EL (cell line): ENCODE measurements at regions not wholly inside any gene's neighbourhood (a gene's known extent, or its start where the extent isn't known, plus 50 kb on each side); places are given as distances from the start of the nearest gene placed in this dataset.
"Not testable (repeated sequence)": the region's sequence is repeated elsewhere in the genome, so short reads cannot be mapped to it uniquely, and the experiment has no call there.

Source experiments
- DNase-seq: peaks from one replicate; pipeline ENCODE4 v3.0.0-alpha.2; 2016

DNA sequence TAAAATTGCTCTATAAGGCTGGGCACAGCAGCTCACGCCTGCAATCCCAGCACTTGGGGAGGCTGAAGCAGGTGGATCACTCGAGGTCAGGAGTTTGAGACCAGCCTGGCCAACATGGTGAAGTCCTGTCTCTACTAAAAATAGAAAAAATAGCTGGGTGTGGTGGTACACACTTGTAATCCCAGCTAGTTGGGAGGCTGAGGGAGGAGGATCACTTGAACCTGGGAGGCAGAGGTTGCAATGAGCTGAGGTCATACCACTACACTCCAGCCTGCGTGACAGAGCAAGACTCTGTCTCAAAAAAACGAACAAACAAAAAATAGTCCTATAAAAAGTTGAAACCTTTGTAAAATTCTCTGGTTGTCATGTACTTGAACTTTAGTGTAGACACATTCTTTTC, 93.0 kb upstream of the KIF26B start:
- DNase-seq, result not testable (repeated sequence)

DNA sequence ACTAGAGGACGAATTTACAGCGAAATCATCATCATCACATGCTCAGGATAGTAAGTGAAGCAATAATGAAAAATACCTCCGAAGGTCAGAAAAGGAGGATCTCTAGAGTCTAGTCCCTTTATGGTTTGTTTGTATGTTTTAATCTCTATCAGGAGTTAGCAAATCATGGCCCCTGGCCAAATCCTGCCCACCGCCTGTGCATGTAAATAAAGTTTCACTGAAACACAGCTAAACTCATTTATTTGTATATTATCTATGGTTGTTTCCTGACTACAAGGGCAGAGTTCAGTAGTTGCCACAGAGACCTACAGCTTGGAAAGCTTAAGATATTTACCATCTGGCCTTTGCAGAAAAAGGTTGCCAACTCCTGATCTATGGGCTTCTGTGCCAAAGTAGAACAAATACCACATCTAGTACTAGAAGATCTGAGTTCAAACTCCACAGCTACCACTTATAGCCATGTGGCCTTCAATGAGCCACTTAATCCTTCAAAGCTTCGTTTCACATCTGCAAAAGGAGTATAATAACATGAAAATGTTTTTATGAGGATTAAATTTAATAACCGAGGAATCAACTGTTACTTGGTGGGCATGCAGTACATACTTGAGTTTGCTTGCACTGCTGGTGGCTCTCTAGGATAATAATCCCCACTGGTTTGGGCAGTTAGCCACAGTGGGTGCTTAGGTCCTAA, 94.0 kb upstream of the KIF26B start:
- DNase-seq, result no peak

DNA sequence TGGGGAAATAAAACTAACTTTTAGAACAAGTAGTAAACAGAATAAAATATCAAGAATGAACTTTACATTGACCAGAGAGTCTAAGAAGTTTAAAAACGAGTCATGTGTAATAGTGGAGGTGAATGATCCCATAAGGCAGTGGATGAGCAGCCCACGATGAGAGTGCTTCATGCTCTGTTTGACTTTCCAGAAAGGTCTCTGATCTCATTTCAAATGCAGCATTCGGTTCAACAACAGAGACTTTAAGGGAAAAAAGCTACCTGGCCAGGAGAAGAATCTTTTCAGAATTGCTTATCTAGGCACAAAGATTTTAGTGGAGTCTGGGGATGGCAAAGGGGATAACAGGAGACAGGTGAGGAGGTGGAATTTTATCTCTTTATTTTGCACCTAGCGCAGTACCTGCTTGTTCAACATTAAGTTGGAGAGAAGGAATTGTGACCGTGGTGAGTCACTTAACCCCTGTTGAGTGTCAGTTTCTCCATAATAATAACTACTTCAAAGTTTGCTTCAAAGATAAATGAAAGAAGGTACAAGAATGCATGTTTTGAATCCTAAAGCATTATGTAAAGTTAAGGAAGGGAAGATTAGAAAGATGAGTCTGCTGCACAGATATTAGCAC, 94.9 kb upstream of the KIF26B start:
- DNase-seq, result no peak

DNA sequence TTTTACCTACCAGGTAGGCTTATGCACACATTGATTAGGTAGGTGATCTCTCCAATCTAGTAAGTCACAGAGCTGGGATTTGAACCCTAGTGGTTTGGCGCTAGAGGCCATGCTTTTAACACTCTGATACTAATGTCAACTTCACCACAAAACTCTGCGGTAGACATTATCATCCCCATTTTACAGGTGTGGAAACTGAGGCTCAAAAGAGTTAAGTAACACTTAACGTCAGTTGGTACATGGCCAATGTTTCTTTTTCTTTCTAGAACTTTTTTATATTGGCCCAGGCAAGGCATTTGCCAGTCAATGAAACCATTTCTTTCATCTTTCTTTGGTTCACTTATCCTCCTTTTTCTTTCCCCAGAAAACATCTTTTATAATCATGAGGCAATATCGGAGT, 95.9 kb upstream of the KIF26B start:
- DNase-seq, result no peak

DNA sequence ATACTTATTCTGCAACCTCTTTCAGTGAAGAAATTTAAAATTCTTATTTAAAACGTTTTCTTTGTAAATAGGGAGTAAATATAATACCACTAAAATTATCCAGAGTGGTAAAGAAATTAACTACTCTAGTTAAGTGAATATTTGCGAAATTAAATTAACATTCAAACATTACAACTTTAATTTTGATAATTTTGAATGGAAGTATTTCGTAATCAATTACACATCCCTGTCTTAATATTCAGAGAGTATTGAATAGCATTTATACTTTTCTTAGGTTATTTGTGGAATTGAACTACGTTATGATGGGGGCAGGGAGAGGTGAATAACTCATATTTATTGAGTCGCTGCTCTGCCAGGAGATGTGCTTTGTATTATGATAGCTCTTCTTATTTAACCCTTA, 96.3 kb upstream of the KIF26B start:
- DNase-seq, result no peak

DNA sequence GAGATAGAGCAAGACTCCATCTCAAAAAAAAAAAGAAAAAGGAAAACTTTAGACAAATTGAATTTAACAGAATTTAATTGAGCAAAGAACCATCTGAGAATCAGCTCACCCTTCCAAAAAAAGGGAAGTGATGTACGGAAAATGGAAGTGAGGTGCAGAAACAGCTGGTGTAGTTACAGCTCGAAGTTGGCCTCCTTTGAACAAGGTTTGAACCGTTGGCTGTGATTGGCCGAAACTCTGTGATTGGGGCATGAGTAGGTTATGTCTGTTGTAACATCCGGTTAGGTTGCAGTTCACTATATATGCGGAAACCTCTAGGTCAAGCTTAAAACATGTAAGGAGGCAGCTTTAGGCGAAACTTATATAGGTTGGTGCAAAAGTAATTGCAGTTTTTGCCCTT, 97.9 kb upstream of the KIF26B start:
- no peak for DNase-seq

DNA sequence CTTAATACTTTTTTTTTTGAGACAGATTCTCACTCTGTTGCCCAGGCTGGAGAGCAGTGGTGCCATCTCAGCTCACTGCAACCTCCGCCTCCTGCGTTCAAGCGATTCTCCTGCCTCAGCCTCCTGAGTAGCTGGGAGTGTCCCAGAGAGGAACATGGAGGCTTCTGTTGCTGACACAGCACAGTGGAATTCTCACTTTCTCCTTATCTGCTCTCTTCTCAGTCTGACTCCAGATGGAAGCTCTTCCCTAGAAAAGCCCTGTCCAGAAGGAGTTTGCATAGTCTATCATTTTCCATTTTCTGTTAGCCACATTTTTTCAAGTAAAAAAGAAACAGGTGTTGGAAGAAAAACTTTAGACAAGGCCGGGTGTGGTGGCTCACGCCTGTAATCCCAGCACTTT, 98.5 kb upstream of the KIF26B start:
- not testable (repeated sequence) for DNase-seq

DNA sequence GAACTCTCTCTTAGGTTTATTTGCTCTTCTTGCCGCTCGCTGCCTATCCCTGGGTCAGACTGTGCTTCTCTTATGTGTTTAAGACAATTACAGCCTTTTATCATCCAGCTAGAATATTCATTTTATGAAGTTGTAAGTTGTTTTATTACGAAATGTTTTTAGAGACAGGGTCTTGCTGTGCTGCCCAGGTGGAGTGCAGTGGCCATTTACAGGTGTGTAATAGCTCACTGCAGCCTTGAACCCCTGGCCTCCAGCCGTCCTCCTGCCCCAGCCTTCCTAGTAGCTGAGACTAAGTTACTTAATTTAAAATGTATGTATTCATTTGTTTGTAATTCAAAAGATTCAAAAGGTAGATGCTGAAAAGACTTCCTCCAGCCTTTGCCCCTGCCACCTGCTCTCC, 99.0 kb upstream of the KIF26B start:
- DNase-seq, result no peak

DNA sequence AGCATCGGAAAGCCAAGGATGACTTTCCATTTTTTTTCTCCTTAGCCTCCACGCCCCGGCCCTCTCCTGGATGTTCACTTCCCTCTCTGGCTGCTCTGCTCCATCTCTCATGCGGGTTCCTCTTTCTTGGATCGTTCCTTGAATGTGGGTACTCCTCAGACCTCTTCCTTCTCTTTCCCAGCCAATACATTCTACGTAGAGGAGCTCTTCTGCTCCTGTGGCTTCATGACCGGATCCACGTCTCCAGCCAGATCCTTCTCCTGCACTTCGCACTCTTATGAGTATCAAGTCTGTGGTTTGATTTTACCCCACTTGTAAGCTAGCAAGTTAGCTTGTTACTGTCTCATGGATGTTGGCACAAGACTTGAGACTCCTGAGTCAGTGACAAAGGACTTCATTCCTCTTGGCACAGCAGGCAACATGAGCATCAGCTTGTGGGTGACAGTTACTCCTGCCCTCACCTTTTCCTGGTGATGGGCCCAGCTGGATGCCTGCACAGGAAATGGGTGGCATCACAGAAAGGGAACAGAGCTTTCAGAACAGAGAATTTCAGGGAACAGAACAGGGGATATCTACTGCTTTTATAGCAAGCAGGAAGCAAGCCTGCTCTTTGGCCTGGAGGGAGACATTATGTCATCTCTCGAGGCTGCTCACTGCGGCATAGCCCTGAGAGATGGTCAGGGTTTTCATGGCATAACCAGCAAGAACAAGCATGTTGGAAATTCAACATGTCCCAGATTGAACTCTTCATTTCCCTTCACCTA, 100.1 kb upstream of the KIF26B start:
- DNase-seq, result no peak

DNA sequence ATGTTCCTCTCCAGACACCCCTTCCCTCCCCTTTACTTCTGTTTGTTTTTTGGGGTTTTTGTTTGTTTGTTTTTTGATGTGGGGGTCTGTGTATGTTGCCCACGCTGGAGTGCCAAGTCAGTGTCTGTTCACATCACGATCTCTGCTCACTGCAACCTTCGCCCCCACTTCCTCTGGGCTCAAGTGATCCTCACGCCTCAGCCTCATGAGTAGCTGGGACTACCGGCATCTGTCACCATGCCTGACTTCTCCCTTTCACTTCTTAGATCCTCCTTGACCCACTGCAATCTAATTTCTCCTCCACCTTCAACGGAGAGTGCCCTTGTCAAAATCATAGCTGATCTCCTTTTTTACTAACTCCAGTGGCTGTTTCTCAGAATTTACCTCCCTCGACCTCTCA, 100.7 kb upstream of the KIF26B start:
- no peak for DNase-seq

DNA sequence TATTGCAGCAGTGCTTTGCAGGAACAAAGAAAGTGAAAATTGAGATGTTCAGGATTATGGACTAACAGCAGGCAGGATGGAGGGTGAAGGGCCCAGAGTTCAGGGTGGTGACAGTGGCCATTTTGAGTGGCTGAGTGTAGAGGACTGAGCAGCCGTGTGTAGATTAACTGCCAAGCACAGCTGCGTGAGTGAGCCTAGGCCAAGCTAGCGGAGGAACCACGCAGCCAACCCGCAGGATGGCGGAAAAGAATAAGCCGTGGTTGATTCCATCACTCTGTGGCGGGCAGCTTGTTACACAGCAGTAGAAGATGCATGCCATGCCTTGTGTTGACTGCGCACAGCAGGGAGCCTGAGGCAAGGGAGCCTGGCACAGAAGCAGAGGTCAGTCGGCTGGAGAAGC, 102.5 kb upstream of the KIF26B start:
- no peak for DNase-seq

DNA sequence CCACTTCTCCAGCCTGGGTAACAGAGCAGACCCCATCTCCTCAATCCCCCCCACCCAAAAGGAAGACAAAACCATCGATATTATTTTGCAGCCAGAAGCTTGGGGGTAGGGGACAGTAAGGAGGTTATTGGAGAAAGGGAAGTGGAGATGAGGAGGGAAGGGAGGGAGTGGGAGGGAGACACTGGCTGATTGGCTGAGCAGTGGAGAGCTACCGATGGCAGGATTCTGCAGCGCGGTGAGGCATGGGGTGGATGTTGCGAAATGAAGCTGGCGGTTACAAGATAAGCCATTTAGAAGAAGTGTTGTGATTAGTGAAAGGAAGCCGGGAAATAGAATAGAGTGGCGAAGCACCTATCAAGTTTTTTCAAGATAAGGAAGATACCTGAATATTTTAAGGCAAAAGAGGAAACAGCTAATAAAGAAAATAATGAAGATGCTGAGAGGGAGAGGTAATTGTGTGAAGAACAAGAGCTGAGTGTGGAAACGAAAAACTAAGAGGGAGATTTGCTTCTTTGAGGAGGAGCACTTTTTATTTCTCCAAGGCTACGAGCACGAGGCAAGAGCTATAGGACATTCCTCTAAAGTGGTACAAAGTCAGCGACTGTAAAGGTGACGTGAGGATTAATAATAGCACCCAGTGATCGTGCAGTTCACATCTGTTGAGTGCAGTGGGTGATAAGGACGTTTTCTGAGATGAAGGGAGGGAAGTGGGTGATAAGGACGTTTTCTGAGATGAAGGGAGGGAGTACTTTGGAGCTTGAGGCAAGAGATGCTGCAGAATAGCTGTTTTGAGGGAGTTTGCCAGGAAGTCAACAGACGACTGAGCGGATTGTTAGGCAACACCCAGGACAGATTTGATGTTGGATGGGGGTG, 103.2 kb upstream of the KIF26B start:
- DNase-seq, result no peak

DNA sequence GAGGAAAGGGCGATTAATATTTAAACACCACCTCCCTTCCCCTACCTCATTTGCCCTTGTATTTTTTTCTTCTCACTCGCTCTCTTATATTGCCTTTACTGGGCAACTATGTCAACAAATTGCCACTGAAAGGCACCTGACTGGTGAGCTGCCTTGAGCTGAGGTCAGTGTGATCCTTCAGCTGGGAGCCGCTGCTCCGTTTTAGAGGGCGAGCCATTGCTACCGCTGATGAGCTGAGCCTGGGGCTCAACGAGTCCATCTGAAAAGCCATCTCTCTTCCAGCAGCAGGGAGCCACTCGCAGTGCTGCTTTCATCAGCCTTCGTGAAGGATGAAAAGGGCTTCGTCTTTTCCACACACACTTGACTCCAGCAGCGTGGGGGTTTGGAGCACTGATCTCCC, 108.0 kb upstream of the KIF26B start:
- no peak for DNase-seq

DNA sequence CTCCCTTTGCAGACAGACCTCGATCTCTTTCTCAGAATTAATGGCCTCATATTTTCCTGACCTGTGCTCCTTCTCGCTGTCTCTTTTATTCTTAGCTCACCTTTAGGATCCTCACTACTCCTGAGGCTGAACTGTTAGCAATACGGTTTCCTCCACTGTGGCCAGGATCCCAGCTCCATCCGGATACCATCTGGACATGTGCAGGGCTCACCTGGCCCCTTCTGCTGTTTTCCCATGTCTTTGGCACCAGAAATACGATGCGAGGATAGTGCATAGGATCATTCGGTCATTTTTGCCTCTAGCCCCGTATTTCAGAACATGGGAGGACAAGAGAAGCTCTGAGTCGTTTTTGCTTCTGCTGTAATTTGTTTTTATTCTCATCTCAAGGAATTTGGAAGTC, 108.5 kb upstream of the KIF26B start:
- no peak for DNase-seq

DNA sequence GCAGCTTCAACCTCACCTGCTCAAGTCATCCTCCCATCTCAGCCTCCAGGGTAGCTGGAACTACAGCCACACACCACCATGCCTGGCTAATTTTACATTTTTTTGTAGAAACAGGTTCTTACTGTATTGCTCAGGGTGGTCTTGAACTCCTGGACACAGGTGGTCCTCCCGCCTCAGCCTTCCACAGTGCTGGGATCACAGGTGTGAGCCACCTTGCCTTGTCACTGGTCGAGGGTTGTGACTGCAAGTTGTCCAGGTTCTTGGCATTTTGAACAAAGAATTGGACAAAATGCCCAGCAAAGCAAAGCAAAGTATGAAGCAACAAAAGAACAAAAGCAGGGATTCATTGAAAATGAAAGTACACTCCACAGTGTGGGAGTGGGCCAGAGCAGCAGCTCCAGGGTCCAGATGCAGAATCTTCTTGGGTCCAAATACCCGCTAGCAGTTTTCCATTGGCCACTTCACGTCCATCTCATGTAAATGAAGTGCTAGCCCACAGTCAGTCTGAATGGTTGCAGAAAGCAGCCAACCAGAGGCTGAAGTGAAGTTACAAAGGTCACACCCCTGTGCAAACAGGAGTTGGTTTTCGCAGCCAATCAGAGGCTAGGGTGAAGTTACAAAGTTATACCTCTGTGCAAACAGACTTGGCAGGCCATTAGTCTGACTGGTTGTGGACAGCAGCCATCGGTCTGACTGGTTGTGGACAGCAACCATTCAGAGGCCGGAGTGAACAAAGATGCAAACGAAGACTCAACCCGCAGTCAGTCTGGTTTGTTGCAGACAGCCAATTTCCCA, 109.5 kb upstream of the KIF26B start:
- no peak for DNase-seq

DNA sequence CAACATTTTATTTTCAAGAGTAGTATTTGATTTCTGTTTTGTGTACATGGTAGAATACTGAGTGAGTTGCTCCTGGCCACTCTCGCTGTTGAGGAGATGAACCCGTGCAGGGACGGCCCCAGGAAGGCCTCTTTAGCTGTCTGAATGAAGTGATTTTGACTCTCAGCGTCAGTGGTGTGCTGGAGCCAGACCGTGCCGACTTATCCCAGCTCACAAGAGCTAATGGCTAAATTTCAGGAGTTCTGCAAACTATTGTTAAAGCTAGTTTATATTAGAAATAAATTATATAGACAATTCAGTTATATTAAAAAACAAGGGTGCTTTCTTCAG, 111.2 kb upstream of the KIF26B start:
- DNase-seq, result no peak

DNA sequence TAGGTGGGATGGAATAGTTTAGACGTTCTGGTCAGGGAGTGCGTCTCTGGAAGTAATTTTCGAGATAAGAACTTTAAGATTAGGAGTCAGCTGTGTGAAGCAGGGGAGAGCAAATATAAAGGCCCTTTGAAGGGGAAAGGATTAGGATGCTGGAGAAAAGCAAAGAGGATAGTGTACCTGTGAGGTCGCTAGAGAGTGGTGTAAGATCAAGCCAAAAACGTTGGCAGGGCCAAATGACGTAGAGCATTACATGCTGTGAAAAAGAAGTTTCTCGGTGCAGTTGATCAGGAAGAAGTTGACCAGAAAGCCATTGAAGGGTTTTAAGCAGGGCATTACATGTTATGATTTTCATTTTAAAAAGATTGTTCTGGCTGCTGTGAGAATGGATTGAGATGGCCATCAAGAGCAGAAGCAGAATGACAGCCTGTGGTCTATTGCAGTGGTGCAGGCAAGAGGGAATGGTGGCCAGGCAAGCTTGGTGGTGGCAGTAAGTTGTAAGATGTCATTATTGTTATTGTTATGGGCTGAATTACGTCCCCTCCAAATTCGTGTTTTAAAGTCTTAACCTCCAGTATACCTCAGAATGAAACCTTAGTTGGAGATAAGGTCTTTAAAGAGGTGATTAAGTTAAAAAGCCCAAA, 113.6 kb upstream of the KIF26B start:
- DNase-seq, result no peak

DNA sequence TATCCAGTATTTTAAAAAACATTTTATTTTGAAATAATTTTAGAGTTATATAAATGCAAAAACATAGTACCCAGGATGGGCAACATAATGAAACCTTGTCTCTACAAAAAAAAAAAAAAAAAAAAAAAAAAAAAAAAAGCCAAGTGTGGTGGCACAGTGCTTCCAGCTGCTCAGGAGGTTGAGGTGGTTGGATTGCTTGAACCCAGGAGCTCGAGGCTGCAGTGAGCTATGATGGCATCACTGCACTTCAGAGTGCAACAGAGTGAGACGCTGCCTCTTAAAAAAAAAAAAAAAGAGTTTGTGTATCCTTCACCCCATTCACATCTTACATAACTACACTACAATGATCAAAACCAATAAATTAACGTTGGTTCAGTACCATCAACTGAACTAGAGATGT, 115.6 kb upstream of the KIF26B start:
- no peak for DNase-seq

DNA sequence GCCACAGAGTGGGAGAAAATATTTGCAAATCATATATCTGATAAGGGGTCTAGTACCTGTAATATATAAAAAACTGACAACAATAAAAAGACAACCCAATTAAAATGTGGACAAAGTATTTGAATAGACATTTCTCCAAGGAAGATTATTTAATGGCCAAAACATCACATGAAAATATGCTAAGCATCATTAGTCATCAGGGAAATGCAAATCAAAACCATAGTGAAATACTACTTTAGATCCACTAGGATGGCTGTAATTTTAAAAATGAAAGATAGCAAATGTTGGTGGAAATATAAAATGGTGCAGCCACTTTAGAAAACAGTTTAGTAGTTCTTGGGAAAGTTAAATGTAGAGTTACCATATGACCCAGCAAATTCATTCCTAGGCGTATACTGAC, 118.7 kb upstream of the KIF26B start:
- no peak for DNase-seq

DNA sequence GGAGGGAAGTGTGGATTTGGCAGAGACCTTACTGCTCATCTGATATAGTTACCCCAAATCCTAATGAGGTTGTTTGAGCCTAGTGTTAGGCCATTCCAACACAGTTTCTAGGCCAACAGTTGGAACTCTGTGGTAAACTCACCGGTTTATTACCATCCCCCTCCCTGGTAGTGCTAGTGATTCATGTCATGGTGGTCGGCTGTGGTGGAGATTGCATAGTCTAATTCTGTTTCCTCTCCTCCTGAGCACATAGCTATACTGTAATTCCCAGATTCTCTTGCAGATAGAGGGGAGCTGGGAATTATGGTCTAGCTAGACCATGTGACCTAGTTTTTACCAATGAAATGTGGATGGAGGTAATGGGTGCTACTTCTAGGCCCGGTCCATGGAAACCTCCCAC, 123.7 kb upstream of the KIF26B start:
- DNase-seq, result no peak

DNA sequence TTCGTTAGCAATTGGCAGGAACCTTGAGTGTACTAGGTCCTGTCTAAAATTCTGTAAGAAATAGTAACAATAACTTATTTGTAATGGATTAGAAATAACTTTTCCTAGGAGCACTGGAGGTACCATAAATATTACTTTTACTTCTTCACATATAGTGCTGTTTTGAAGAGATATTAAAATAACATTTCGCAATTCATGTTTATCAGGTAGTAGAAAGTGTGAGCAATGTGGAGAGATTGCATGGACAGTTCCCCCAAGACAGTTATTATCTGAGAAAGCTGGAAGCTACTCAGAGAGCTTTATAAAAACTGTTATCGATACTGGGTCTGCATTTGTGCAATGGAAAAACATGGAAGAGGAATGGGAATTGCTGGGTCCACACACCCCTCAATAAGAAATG, 128.5 kb upstream of the KIF26B start:
- DNase-seq, result no peak

DNA sequence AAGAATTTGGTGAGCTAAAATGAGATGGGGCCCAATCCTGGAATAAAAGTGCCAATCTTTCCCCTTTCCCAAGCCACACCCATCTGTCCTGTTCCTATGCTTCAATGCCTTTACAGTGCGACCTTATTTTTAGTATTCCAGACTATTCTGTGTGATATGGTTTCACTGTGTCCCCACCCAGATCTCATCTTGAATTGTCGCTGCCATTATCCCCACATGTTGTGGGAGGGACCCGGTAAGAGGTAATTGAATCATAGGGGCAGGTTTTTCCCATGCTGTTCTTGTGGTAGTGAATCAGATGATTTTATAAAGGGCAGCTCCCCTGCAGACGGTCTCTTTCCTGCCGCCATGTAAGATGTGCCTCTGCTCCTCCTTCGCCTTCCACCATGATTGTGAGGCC, 129.3 kb upstream of the KIF26B start:
- DNase-seq, result no peak
